GM12878 (cell line): ENCODE measurements at regions not wholly inside any gene's neighbourhood (a gene's known extent, or its start where the extent isn't known, plus 50 kb on each side); places are given as distances from the start of the nearest gene placed in this dataset.
"Not testable (repeated sequence)": the region's sequence is repeated elsewhere in the genome, so short reads cannot be mapped to it uniquely, and the experiment has no call there.

ENCODE experiments used
- CREB1 ChIP-seq: IDR thresholded peaks from 2 replicates; pipeline ENCODE4 v1.6.1; 2012; ENCODE audit warnings: low read depth, mild to moderate bottlenecking, inconsistent platforms
- EGR1 ChIP-seq, 2 experiments: IDR thresholded peaks; 1 replicate in 1 of 2; 2 replicates in 1 of 2; pipeline ENCODE4 v1.6.1; 2011 to 2012; ENCODE audit warnings: low read depth in 2 of 2, low read length in 2 of 2, borderline replicate concordance in 1 of 2, mild to moderate bottlenecking in 1 of 2, moderate library complexity in 1 of 2
- HCFC1 ChIP-seq: fragments of 150-350 bp; IDR thresholded peaks from 2 replicates; pipeline ENCODE4 v1.6.1; 2014; ENCODE audit warnings: low read length
- POLR2A ChIP-seq: IDR thresholded peaks from 2 replicates; pipeline ENCODE4 v1.6.1; 2011; ENCODE audit warnings: low read depth, mild to moderate bottlenecking, low read length

DNA sequence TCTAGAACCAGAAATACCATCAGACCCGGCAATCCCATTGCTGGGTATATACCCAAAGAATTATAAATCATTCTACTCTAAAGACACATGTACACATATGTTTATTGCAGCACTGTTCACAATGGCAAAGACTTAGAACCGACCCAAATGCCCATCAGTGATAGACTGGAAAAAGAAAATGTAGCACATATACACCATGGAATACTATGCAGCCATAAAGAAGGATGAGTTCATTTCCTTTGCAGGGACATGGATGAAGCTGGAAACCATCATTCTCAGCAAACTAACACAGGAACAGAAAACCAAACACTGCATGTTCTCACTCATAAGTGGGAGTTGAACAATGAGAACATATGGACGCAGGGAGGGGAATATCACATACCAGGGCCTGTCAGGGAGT, 64.2 kb upstream of the ADTRP start:
- TF ChIP-seq CREB1; EGR1 (IDR thresholded peaks at IDR 0.05; ENCODE audit: borderline replicate concordance in 1 of 2, low read depth in 2 of 2, low read length in 2 of 2); POLR2A; HCFC1: not testable (repeated sequence)
